Heart left ventricle (tissue), 13 donors: ENCODE measurements at regions not wholly inside any gene's neighbourhood (a gene's known extent, or its start where the extent isn't known, plus 50 kb on each side); places are given as distances from the start of the nearest gene placed in this dataset.

Source experiments
- CTCF ChIP-seq, 12 donors: fragments of 200-600 bp; sonication (generic) in 4 of 12; IDR thresholded peaks; one replicate each; pipeline versions ENCODE4 v1.5.0 to v1.8.0; 2018 to 2022; ENCODE audit warnings: antibody characterized with exemption in 12 of 12, mild to moderate bottlenecking in 5 of 12
- POLR2A ChIP-seq, 2 donors: fragments of 450-650 bp; IDR thresholded peaks; one replicate each; pipeline ENCODE4 v1.6.1; 2017; ENCODE audit warnings: antibody characterized with exemption in 2 of 2, mild to moderate bottlenecking in 2 of 2, moderate library complexity in 2 of 2
- donor health status: ischemic (EF 13 %, LVEDD 7.1; RV severe dilation, severe dysfunction).
- donor health status: DM: no; HTN: yes; CAD: no.
- donor health status: DM: no; HTN: no; CAD: no.
- donor health status: ischemic (EF 25% LVEDD 6.9; RV normal size, moderate dysfunction).
- donor health status: ischemic (EF 25% LVEDD 5.7; RV mildly dilated, moderate dysfunction).
- donor health status: ischemic (EF 35%, LVEDD 5.7; RV mildly dilated, moderate dysfunction).
- donor health status: nonischemic (EF 11% LVEDD 7.7; RV severe dilation, severe dysfunction).
- donor health status: DM: yes; HTN: yes; CAD: no.
- donor health status: PGD.
- donor health status: ischemic (EF 29% LVEDD 5.4; RV normal size, mild dysfunction).
- donor health status: nonischemic (EF 23%, LVEDD 6.1; RV moderate dilation, normal function).

- TF ChIP-seq POLR2A (IDR thresholded peaks at IDR 0.05) (no peak), CTCF (IDR thresholded peaks at IDR 0.05) (no peak)
Observed at GRCh38 chr20:7240490-7240889, 473.0 kb downstream of the BMP2 start.
